ENCODE measurements at regions not wholly inside any gene's neighbourhood (a gene's known extent, or its start where the extent isn't known, plus 50 kb on each side); places are given as distances from the start of the nearest gene placed in this dataset.
"Not testable (repeated sequence)": the region's sequence is repeated elsewhere in the genome, so short reads cannot be mapped to it uniquely, and the experiment has no call there.

GRCh38 chr18:51337406-51337805 lies 139.9 kb upstream of the MEX3C start:
- no peak for DNase-seq

- DNase-seq: no peak
These were observed 142.4 kb upstream of the MEX3C start for GRCh38 chr18:51339856-51340255.

- no peak for DNase-seq
These were observed 142.9 kb upstream of the MEX3C start for GRCh38 chr18:51340332-51340731.

- DNase-seq: no peak
These were observed 145.3 kb upstream of the MEX3C start for GRCh38 chr18:51342815-51343214.

- no peak for DNase-seq
These were observed 148.4 kb upstream of the MEX3C start for GRCh38 chr18:51345848-51346391.

- no peak for DNase-seq
These were observed 148.9 kb upstream of the MEX3C start for GRCh38 chr18:51346404-51346803.

GRCh38 chr18:51350081-51350480 lies 152.6 kb upstream of the MEX3C start:
- DNase-seq: no peak

GRCh38 chr18:51355841-51356240 lies 158.4 kb upstream of the MEX3C start:
- DNase-seq: no peak

GRCh38 chr18:51360301-51360700 lies 162.8 kb upstream of the MEX3C start:
- DNase-seq: not testable (repeated sequence)

- DNase-seq: no peak
These were observed 163.8 kb upstream of the MEX3C start for GRCh38 chr18:51361130-51361860.

GRCh38 chr18:51363384-51363783 lies 165.9 kb upstream of the MEX3C start:
- no peak for DNase-seq

GRCh38 chr18:51370996-51371395 lies 173.5 kb upstream of the MEX3C start:
- no peak for DNase-seq

- no peak for DNase-seq
These were observed 174.4 kb upstream of the MEX3C start for GRCh38 chr18:51371929-51372328.

GRCh38 chr18:51382081-51382480 lies 184.6 kb upstream of the MEX3C start:
- DNase-seq: no peak

- DNase-seq: no peak
These were observed 185.6 kb upstream of the MEX3C start for GRCh38 chr18:51383116-51383515.

GRCh38 chr18:51383711-51384110 lies 186.2 kb upstream of the MEX3C start:
- no peak for DNase-seq

- DNase-seq: no peak
These were observed 187.8 kb upstream of the MEX3C start for GRCh38 chr18:51385270-51385669.

GRCh38 chr18:51390702-51391101 lies 193.2 kb upstream of the MEX3C start:
- DNase-seq: no peak

GRCh38 chr18:51391215-51391614 lies 193.7 kb upstream of the MEX3C start:
- DNase-seq: no peak

- DNase-seq: no peak
These were observed 194.2 kb upstream of the MEX3C start for GRCh38 chr18:51391731-51392130.

- DNase-seq: no peak
These were observed 200.0 kb upstream of the MEX3C start for GRCh38 chr18:51397347-51397962.

- DNase-seq: no peak
These were observed 200.6 kb upstream of the MEX3C start for GRCh38 chr18:51398104-51398503.

- no peak for DNase-seq
These were observed 202.1 kb upstream of the MEX3C start for GRCh38 chr18:51399491-51400122.

GRCh38 chr18:51400721-51401120 lies 203.2 kb upstream of the MEX3C start:
- DNase-seq: no peak
